Neural progenitor cell (in vitro differentiated cells): ENCODE measurements at regions not wholly inside any gene's neighbourhood (a gene's known extent, or its start where the extent isn't known, plus 50 kb on each side); places are given as distances from the start of the nearest gene placed in this dataset.

ENCODE experiments used
- DNase-seq: peaks from one replicate; pipeline ENCODE4 v3.0.0-alpha.2; 2016; ENCODE audit warnings: low spot score
- H2AFZ ChIP-seq: fragments of 200-600 bp; sonication (generic); replicated peaks from 2 replicates; pipeline ENCODE4 v1.6.1; 2016; ENCODE audit warnings: antibody characterized with exemption
- H3F3A ChIP-seq: fragments of 200-600 bp; sonication (generic); 2 replicates; pipeline ENCODE4 v1.6.1; 2016; ENCODE audit warnings: antibody characterized with exemption, low read depth
- H3K27ac ChIP-seq: fragments of 200-600 bp; sonication (generic); 2 replicates; pipeline ENCODE4 v1.5.1; 2016; ENCODE audit warnings: mild to moderate bottlenecking
- H3K27me3 ChIP-seq: fragments of 200-600 bp; sonication (generic); 2 replicates; pipeline ENCODE4 v1.6.1; 2016; ENCODE audit warnings: mild to moderate bottlenecking, moderate library complexity
- H3K36me3 ChIP-seq: fragments of 200-600 bp; sonication (generic); 2 replicates; pipeline ENCODE4 v1.5.1; 2016
- H3K4me1 ChIP-seq: fragments of 200-600 bp; sonication (generic); 2 replicates; pipeline ENCODE4 v1.6.1; 2016; ENCODE audit warnings: mixed run types
- H3K4me2 ChIP-seq: fragments of 200-600 bp; sonication (generic); 2 replicates; pipeline ENCODE4 v1.6.1; 2016
- H3K4me3 ChIP-seq: fragments of 200-600 bp; sonication (generic); 2 replicates; pipeline ENCODE4 v1.5.1; 2016
- H3K79me2 ChIP-seq: fragments of 200-600 bp; sonication (generic); 2 replicates; pipeline ENCODE4 v1.6.1; 2016; ENCODE audit warnings: low read depth
- H3K9ac ChIP-seq: fragments of 200-600 bp; sonication (generic); 2 replicates; pipeline ENCODE4 v1.6.1; 2016
- H3K9me3 ChIP-seq: fragments of 200-600 bp; sonication (generic); 2 replicates; pipeline ENCODE4 v1.5.1; 2016; ENCODE audit warnings: low read depth
- H4K20me1 ChIP-seq: fragments of 200-600 bp; sonication (generic); 2 replicates; pipeline ENCODE4 v1.6.1; 2016; ENCODE audit warnings: low read depth
- H3K27ac Mint-ChIP-seq: 3 replicates; pipeline ENCODE4 v1.8.0; 2021; ENCODE audit warnings: mixed read lengths
- H3K27me3 Mint-ChIP-seq: 2 replicates; pipeline ENCODE4 v1.8.0; 2022; ENCODE audit warnings: low read depth, mild to moderate bottlenecking, inconsistent platforms, moderate library complexity, mixed read lengths; ENCODE audit not compliant: insufficient read depth
- H3K36me3 Mint-ChIP-seq: 3 replicates; pipeline ENCODE4 v1.8.0; 2021; ENCODE audit warnings: mixed read lengths
- H3K4me1 Mint-ChIP-seq: 3 replicates; pipeline ENCODE4 v1.8.0; 2021; ENCODE audit warnings: mixed read lengths
- H3K4me3 Mint-ChIP-seq: 3 replicates; pipeline ENCODE4 v1.8.0; 2021; ENCODE audit warnings: mild to moderate bottlenecking, moderate library complexity, mixed read lengths
- H3K9me3 Mint-ChIP-seq: 3 replicates; pipeline ENCODE4 v1.8.0; 2020; ENCODE audit warnings: mixed read lengths
- EZH2 ChIP-seq: fragments of 200-600 bp; sonication (generic); IDR thresholded peaks from 2 replicates; pipeline ENCODE4 v1.6.1; 2017; ENCODE audit warnings: antibody characterized with exemption, mild to moderate bottlenecking, moderate library complexity
- EZH2phosphoT487 ChIP-seq: fragments of 200-600 bp; sonication (generic); IDR thresholded peaks from 2 replicates; pipeline ENCODE4 v1.6.1; 2017; ENCODE audit warnings: antibody characterized with exemption
- TF ChIP-seq, protein P1 (sequence below): fragments of 200-600 bp; sonication (generic); IDR thresholded peaks from 2 replicates; pipeline ENCODE4 v1.5.1; 2017; ENCODE audit warnings: antibody characterized with exemption, mild to moderate bottlenecking

DNA sequence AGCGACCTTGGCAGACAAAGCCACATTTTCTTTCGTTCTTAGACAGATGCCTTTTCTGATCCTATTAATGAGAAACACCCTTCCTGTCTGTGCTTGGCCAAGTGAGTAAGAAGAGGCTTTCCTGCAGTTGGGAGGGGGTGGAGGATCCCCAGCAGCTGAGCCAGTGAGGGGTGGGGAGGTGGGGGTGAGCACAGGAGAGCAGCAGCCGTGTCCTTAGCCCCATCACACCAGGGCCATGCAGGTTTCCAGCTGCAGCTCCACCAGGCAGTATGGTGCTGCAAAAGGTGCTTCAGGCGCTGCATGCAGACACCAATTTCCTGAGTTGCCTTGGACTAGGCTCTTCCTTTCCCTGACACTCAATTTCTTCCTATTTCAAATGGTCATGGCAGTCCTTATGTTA is 123.3 kb upstream of the SIX2 start:
- no peak overlapping the region for H2AFZ ChIP-seq
- H3K27ac ChIP-seq, result no peak overlapping the region
- Mint-ChIP-seq H3K27me3 (peaks cover 3% of the 10 kb centered on the region), H3K36me3 (no peaks in the 10 kb centered on the region), H3K9me3 (no peaks in the 10 kb centered on the region), H3K4me1 (peaks cover 6% of the 10 kb centered on the region), H3K4me3 (no peak overlapping the region), H3K27ac (no peak overlapping the region)
- no peak overlapping the region for H3K4me2 ChIP-seq
- H3F3A ChIP-seq, result no peaks in the 10 kb centered on the region
- no peak overlapping the region for H3K4me3 ChIP-seq
- H3K9ac ChIP-seq, result no peak overlapping the region
- H3K9me3 ChIP-seq, result no peaks in the 10 kb centered on the region
- H4K20me1 ChIP-seq, result no peaks in the 10 kb centered on the region
- no peak for TF ChIP-seq EZH2
- no peak for TF ChIP-seq EZH2phosphoT487
- TF ChIP-seq, protein P1, sequence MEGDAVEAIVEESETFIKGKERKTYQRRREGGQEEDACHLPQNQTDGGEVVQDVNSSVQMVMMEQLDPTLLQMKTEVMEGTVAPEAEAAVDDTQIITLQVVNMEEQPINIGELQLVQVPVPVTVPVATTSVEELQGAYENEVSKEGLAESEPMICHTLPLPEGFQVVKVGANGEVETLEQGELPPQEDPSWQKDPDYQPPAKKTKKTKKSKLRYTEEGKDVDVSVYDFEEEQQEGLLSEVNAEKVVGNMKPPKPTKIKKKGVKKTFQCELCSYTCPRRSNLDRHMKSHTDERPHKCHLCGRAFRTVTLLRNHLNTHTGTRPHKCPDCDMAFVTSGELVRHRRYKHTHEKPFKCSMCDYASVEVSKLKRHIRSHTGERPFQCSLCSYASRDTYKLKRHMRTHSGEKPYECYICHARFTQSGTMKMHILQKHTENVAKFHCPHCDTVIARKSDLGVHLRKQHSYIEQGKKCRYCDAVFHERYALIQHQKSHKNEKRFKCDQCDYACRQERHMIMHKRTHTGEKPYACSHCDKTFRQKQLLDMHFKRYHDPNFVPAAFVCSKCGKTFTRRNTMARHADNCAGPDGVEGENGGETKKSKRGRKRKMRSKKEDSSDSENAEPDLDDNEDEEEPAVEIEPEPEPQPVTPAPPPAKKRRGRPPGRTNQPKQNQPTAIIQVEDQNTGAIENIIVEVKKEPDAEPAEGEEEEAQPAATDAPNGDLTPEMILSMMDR, result no peak
- H3K36me3 ChIP-seq, result no peaks in the 10 kb centered on the region
- H3K79me2 ChIP-seq, result no peaks in the 10 kb centered on the region
- no peaks in the 10 kb centered on the region for H3K27me3 ChIP-seq
- no peak for DNase-seq
- H3K4me1 ChIP-seq, result peaks cover 3% of the 10 kb centered on the region

GRCh38 chr2:45131587-45131986 is 122.3 kb upstream of the SIX2 start:
- no peaks in the 10 kb centered on the region for H3K36me3 ChIP-seq
- H3K4me3 Mint-ChIP-seq, result no peak overlapping the region
- H3K4me3 ChIP-seq, result no peak overlapping the region
- peaks cover 6% of the 10 kb centered on the region for H3K4me1 Mint-ChIP-seq
- no peak overlapping the region for H3K4me2 ChIP-seq
- H3K27ac Mint-ChIP-seq, result no peak overlapping the region
- H3K36me3 Mint-ChIP-seq, result no peaks in the 10 kb centered on the region
- no peak for DNase-seq
- no peaks in the 10 kb centered on the region for H3K27me3 ChIP-seq
- peaks cover 3% of the 10 kb centered on the region for H3K4me1 ChIP-seq
- H3K9me3 ChIP-seq, result no peaks in the 10 kb centered on the region
- no peaks in the 10 kb centered on the region for H3F3A ChIP-seq
- no peaks in the 10 kb centered on the region for H3K9me3 Mint-ChIP-seq
- H3K27ac ChIP-seq, result no peak overlapping the region
- H3K27me3 Mint-ChIP-seq, result peaks cover 3% of the 10 kb centered on the region
- H3K9ac ChIP-seq, result no peak overlapping the region
- no peaks in the 10 kb centered on the region for H4K20me1 ChIP-seq
- no peak for TF ChIP-seq EZH2phosphoT487
- TF ChIP-seq, protein P1, result no peak
- no peak for TF ChIP-seq EZH2
- H2AFZ ChIP-seq, result no peak overlapping the region
- no peaks in the 10 kb centered on the region for H3K79me2 ChIP-seq

- Mint-ChIP-seq H3K4me1 (peaks cover 6% of the 10 kb centered on the region), H3K9me3 (no peaks in the 10 kb centered on the region), H3K27me3 (peaks cover under 1% of the 10 kb centered on the region), H3K4me3 (no peak overlapping the region), H3K36me3 (no peaks in the 10 kb centered on the region), H3K27ac (no peak overlapping the region)
- H3K4me1 ChIP-seq, result peaks cover 3% of the 10 kb centered on the region
- no peaks in the 10 kb centered on the region for H3K79me2 ChIP-seq
- no peaks in the 10 kb centered on the region for H3K9me3 ChIP-seq
- H3K9ac ChIP-seq, result no peak overlapping the region
- H3K27me3 ChIP-seq, result no peaks in the 10 kb centered on the region
- no peak overlapping the region for H3K27ac ChIP-seq
- H3K36me3 ChIP-seq, result no peaks in the 10 kb centered on the region
- TF ChIP-seq EZH2phosphoT487, result no peak
- TF ChIP-seq, protein P1, result no peak
- TF ChIP-seq EZH2, result no peak
- no peak overlapping the region for H3K4me2 ChIP-seq
- H3F3A ChIP-seq, result no peaks in the 10 kb centered on the region
- H2AFZ ChIP-seq, result no peak overlapping the region
- H4K20me1 ChIP-seq, result no peaks in the 10 kb centered on the region
- no peak overlapping the region for H3K4me3 ChIP-seq
- no peak for DNase-seq
These were observed 121.5 kb upstream of the SIX2 start for GRCh38 chr2:45130736-45131135.

DNA sequence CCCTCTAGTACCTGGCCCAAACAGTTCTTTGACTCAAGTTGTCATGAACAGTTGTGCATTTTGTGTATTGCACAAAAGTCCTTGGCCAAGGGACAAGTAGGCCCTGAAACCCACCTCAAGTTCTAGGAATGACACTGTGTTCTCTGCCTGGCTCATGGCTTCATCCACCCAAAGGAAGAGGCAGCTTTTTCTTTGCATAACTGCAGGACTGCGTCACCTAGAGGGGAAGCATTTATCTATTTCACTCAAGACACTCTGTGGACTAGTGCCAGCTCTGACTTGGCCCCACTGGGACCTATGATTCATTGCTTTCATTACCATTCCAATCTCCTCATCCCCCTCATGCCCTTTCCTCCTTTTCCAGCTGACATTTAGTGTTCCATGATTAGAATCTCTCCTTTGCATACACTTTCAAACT is 119.3 kb upstream of the SIX2 start:
- H3K4me1 Mint-ChIP-seq, result no peaks in the 10 kb centered on the region
- Histone ChIP-seq H3K4me2 (no peak overlapping the region), H3K36me3 (no peaks in the 10 kb centered on the region), H3K27ac (no peak overlapping the region), H3K9ac (no peak overlapping the region), H3K4me3 (no peak overlapping the region), H2AFZ (no peak overlapping the region), H3K9me3 (no peaks in the 10 kb centered on the region), H3F3A (no peaks in the 10 kb centered on the region), H4K20me1 (no peaks in the 10 kb centered on the region), H3K4me1 (no peaks in the 10 kb centered on the region), H3K27me3 (no peaks in the 10 kb centered on the region), H3K79me2 (no peaks in the 10 kb centered on the region)
- TF ChIP-seq EZH2, result no peak
- no peak for TF ChIP-seq EZH2phosphoT487
- TF ChIP-seq, protein P1, result no peak
- DNase-seq, result no peak
- H3K9me3 Mint-ChIP-seq, result no peaks in the 10 kb centered on the region
- no peak overlapping the region for H3K4me3 Mint-ChIP-seq
- no peaks in the 10 kb centered on the region for H3K36me3 Mint-ChIP-seq
- H3K27me3 Mint-ChIP-seq, result no peaks in the 10 kb centered on the region
- H3K27ac Mint-ChIP-seq, result no peak overlapping the region
